ENCODE measurements at regions not wholly inside any gene's neighbourhood (a gene's known extent, or its start where the extent isn't known, plus 50 kb on each side); places are given as distances from the start of the nearest gene placed in this dataset.

DNA sequence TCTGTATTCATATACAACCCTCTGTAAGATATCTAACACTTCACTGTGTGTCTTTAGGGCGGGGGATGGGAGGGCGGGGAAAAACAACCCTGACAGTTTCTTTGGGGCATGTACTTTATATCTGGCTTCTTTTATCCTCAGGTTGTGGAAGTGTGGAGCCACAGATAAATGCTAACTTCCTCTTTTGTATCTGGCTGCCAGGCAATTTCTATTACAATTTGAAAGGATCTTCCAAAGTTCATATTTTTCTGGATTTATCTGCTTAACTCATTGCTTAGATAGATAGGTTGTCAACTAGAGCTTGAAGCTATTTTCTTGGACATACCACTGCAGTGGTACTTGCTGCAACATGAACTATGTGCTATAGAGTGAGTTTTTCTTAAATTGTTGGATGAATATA lies 393.0 kb downstream of the LMO7 start:
- Mint-ChIP-seq H3K27me3 (peaks cover 0 to 14% (median 10%) of the 10 kb centered on the region in 3 donors), H3K4me3 (no peak overlapping the region), H3K36me3 (no peaks in the 10 kb centered on the region), H3K9me3 (peaks cover 0 to 5% (median 2%) of the 10 kb centered on the region in 7 donors), H3K27ac (no peak overlapping the region), H3K4me1 (no peaks in the 10 kb centered on the region)
- ATAC-seq (ENCODE audit: low read depth in 2 of 2), result no peak
- no peak for DNase-seq

DNA sequence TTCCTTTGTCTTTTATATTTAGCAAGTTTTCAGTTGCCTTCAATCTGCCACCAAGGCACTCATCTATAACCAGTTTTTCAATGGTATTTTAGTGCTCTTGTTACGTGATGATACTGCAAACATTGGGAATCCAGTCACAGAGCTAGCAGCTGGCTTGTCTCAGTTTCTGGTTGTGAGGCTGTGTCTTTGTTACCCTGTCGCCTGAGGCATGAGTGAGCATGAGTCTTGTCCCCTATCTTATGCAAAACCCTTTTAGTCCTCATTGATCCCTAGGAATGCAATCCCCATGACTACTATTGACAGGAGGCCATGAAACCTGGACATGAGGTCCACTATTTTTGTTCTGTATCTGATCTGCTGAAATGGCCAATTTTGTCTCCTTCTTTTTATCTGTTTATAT lies 391.0 kb downstream of the LMO7 start:
- Mint-ChIP-seq H3K4me1 (no peaks in the 10 kb centered on the region), H3K27ac (no peak overlapping the region), H3K27me3 (peaks cover 0 to 19% (median 10%) of the 10 kb centered on the region in 3 donors), H3K4me3 (no peak overlapping the region), H3K9me3 (peaks cover 0 to 7% (median 3%) of the 10 kb centered on the region in 7 donors), H3K36me3 (no peaks in the 10 kb centered on the region)
- ATAC-seq (ENCODE audit: low read depth in 2 of 2), result no peak
- DNase-seq, result no peak

DNA sequence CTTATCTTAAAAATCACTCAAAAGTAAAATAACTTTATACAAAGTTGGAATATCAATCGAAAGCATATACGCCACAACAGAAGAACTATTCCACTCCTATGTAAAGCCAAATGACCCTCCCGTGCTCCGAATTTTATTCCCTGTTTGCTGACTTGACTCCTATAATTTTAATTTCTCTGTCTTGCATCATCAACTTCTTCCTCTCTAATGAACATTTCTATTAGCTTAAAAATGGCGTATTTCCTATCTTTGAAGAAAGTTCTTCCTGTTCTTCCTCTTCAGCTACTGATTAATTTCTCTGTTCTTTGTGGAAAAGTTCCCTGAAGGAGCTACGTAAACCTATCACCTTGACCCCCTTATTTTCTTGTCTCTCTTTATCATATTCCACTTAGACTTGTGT lies 389.3 kb downstream of the LMO7 start:
- ATAC-seq (ENCODE audit: low read depth in 2 of 2) (no peak), DNase-seq (no peak)
- H3K36me3 Mint-ChIP-seq, result no peaks in the 10 kb centered on the region
- H3K4me3 Mint-ChIP-seq, result no peak overlapping the region
- peaks cover 0 to 15% (median 10%) of the 10 kb centered on the region in 3 donors for H3K27me3 Mint-ChIP-seq
- peaks cover 0 to 7% (median 2%) of the 10 kb centered on the region in 7 donors for H3K9me3 Mint-ChIP-seq
- no peaks in the 10 kb centered on the region for H3K4me1 Mint-ChIP-seq
- no peak overlapping the region for H3K27ac Mint-ChIP-seq

DNA sequence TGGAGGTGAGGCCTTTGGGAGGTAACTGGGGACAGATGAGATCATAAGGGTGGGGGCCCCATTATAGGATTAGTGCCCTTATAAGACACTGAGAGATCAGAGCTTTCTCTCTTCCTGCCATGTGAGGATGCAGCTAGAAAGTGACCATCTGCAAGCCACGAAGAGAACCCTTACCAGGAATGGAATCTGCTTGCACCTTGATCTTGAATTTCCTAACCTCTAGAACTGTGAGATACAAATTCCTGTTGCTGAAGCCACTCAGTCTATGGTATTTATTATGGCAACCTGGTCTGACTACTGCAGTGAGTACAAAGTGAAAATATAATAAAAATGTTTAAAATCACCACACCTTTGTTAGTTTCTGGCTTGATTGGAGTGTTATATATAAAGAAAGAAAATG lies 388.0 kb downstream of the LMO7 start:
- Mint-ChIP-seq H3K27ac (no peak overlapping the region), H3K4me1 (no peaks in the 10 kb centered on the region), H3K27me3 (peaks cover 0 to 14% (median 10%) of the 10 kb centered on the region in 3 donors), H3K36me3 (no peaks in the 10 kb centered on the region), H3K9me3 (peaks cover 0 to 7% (median 2%) of the 10 kb centered on the region in 7 donors), H3K4me3 (no peak overlapping the region)
- no peak for DNase-seq
- ATAC-seq (ENCODE audit: low read depth in 2 of 2), result no peak

DNA sequence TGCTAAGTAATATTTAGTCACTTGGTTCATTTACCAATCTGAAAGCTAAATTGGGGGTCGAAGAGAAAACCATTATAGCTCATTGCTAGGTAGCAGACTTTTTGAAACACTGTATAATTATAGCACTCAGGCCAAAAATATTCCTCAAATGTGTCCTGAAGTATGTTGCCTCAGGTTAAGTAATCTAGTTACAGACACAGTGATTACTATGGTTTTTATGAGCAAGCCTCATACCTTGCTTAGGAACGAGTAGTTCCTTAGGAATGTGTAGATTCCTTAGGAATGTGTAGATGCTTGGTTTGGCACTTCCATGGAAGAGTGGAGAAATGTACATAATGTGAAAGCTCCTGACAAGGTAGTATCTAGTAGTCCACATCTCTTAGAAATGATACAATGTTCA lies 387.5 kb downstream of the LMO7 start:
- no peaks in the 10 kb centered on the region for H3K4me1 Mint-ChIP-seq
- DNase-seq, result no peak
- no peaks in the 10 kb centered on the region for H3K36me3 Mint-ChIP-seq
- H3K27me3 Mint-ChIP-seq, result peaks cover 0 to 14% (median 10%) of the 10 kb centered on the region in 3 donors
- ATAC-seq (ENCODE audit: low read depth in 2 of 2), result no peak
- peaks cover 0 to 7% (median 2%) of the 10 kb centered on the region in 7 donors for H3K9me3 Mint-ChIP-seq
- no peak overlapping the region for H3K4me3 Mint-ChIP-seq
- H3K27ac Mint-ChIP-seq, result no peak overlapping the region

DNA sequence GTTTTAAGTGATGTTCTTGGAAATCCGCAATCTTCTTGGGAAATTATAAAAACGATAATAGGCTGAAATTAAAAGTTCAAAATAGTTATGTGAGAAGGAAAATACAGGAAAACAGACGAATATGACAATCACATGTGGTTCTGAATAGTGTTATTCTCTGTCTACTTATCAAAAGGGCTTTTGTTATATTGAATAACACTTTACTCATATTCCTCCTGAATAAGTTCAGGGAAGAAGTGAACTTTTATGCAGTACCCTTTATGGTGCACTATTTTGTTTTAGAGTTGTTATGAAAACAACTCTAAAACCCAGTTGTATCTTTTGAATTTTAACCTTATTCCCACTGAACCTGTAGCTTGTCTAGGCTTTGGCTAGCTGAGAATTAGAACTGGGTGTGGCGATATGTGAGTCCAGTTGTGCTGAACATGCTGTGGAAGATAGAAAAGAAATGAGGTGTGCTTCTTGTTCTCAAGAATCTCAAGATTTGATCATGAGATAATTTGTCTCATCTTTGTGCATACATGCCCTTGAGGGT lies 384.4 kb downstream of the LMO7 start:
- no peak overlapping the region for H3K27ac Mint-ChIP-seq
- no peaks in the 10 kb centered on the region for H3K36me3 Mint-ChIP-seq
- H3K4me1 Mint-ChIP-seq, result no peaks in the 10 kb centered on the region
- no peak overlapping the region for H3K4me3 Mint-ChIP-seq
- DNase-seq, result no peak
- no peak for ATAC-seq (ENCODE audit: low read depth in 2 of 2)
- peaks cover 0 to 5% (median under 1%) of the 10 kb centered on the region in 7 donors for H3K9me3 Mint-ChIP-seq
- peaks cover 0 to 12% (median 0%) of the 10 kb centered on the region in 3 donors for H3K27me3 Mint-ChIP-seq

DNA sequence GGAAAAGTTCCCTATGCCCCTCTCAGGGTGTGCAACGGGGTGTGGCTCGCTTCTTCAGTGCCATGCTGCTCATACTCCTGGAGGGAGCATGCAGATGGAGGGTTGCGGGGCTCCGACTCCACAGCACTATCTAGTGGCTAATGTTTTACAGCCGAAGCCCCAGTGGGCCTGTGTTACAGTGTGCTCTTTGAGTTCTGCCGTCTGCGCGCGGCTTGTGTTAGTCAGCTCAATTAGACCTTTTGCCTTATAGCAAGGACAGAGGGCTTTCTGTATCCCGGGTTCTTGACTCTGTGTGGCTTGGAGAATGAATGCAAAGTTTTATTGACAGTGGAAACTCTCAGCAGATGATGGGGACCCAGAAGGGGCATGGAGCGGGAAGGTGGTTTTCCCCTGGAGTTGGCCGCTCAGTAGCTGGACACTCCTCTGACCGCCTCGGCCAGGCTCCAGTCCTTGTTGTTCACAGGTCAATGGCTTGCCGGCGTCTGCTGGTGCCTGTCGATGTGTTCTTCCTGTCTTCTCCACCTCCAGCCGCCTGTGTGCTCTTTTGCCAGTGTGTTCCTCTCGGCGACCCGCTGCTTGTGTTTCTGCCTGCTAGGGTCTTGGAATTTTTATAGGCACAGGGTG lies 383.4 kb downstream of the LMO7 start:
- H3K4me3 Mint-ChIP-seq, result no peak overlapping the region
- no peak for ATAC-seq (ENCODE audit: low read depth in 2 of 2)
- no peaks in the 10 kb centered on the region for H3K4me1 Mint-ChIP-seq
- H3K27me3 Mint-ChIP-seq, result peaks cover 0 to 8% (median 0%) of the 10 kb centered on the region in 3 donors
- DNase-seq, result no peak
- no peaks in the 10 kb centered on the region for H3K36me3 Mint-ChIP-seq
- no peak overlapping the region for H3K27ac Mint-ChIP-seq
- peaks cover 0 to 3% (median 0%) of the 10 kb centered on the region in 7 donors for H3K9me3 Mint-ChIP-seq

DNA sequence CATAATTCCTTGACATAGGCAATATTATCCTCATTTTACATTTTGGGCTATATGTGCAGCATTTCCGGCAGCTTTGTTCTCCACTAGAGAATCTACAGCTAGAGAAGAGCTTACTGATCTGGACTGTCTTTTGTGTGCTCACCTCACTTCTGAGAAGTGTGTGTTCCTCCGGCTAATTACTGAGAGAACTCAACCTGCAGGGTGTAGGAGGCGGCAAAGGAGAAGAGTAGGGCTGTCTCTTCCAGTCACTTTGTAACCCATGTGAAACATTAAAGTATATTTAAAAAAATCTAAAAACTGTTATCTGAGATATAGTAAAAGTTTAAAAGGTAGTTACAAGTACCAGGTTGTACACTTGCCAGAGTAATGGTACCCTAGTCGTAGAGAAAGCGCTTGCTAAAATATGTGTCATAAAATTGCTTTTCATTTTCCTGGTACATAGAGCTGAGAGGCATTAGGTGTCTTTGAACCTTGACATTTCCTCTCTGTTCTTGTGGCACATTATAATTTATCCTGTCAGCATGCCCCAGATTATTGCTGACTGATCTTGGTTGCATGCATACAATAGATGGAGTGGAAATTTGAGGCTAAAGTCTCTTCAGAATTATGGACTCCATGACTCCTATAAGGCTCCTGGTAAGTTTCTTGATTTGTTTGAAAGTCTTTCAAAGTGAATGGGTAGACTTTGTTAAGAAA lies 381.9 kb downstream of the LMO7 start:
- peaks cover 0 to 2% (median 0%) of the 10 kb centered on the region in 7 donors for H3K9me3 Mint-ChIP-seq
- H3K4me3 Mint-ChIP-seq, result no peak overlapping the region
- no peak for DNase-seq
- no peaks in the 10 kb centered on the region for H3K36me3 Mint-ChIP-seq
- H3K4me1 Mint-ChIP-seq, result no peaks in the 10 kb centered on the region
- no peak for ATAC-seq (ENCODE audit: low read depth in 2 of 2)
- H3K27me3 Mint-ChIP-seq, result peaks cover 0 to 3% (median 0%) of the 10 kb centered on the region in 3 donors
- no peak overlapping the region for H3K27ac Mint-ChIP-seq

DNA sequence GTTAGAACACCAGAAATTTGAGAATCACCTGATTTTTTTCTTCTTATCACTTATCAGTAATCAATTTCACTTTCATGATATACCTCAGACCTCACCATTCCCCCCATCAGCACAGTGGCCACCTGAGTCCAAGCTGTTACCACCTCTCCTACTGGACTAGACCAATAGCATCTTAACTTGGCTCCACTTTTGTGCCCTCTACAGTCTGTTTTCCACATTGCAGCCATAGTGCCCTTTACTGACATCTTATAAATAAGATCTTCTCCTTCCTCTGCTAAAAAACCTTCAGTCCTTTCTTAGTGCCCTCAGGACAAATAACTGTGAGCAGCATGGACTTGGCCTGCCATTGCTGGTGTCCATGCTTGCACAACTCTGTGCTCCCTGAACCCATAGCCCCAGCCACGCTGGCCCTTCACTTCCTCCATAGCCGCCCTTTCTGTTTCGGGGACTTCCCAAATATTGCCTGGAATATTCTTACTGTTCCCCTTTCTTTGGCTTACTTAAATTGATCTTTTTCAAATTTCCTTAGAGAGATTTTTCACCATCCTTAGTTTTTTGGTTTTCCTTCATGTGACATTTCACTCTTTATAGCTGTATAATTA lies 380.8 kb downstream of the LMO7 start:
- no peak for ATAC-seq (ENCODE audit: low read depth in 2 of 2)
- H3K27me3 Mint-ChIP-seq, result peaks cover 0 to 3% (median 0%) of the 10 kb centered on the region in 3 donors
- no peak for DNase-seq
- no peak overlapping the region for H3K27ac Mint-ChIP-seq
- peaks cover 0 to 2% (median 0%) of the 10 kb centered on the region in 7 donors for H3K9me3 Mint-ChIP-seq
- H3K4me3 Mint-ChIP-seq, result no peak overlapping the region
- H3K36me3 Mint-ChIP-seq, result no peaks in the 10 kb centered on the region
- no peaks in the 10 kb centered on the region for H3K4me1 Mint-ChIP-seq

DNA sequence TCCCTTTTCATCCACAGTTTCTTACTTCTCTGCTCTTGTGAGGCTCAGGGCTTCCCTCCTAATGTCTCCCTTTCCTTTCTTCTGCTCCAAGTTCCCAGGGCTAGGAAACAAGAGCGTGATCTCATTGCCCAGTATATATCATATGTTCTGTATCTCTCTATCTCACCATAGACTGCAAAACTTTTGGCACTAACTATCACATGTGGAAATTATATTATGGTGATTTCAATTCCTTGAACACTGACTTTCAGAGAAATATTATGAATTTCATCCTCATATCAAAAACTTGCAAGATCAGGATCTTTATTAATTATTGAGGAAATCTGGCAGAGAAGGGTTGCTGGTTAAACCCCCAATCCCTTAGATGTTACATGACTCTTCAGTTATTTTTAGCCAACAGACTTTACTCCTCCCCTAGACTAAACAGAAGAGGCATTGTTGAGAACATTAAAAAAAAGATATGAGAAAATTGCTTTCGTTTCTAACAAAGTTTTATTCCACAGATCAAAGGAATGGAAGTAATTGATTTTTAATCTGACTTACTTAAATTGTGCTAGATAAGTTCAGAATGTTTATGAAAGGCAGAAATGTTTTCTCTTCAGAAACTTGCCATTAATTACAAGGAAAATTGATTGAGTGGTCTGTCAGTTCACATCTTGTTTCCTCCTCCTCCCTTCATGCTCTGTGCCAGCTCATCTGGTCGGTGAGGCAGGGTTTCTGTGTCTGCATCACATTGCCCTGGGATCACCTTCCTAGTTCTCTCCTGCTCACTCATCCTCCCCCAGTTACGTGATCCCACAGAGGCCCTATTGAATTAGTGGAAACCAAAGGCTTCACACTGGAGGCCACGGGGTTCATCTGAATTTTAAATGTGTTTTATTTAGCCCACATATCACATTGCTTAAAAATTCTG lies 378.5 kb downstream of the LMO7 start:
- Mint-ChIP-seq H3K27ac (no peak overlapping the region), H3K9me3 (peaks cover 0 to 2% (median 0%) of the 10 kb centered on the region in 7 donors), H3K4me1 (no peaks in the 10 kb centered on the region), H3K27me3 (no peaks in the 10 kb centered on the region), H3K4me3 (no peak overlapping the region), H3K36me3 (no peaks in the 10 kb centered on the region)
- ATAC-seq (ENCODE audit: low read depth in 2 of 2), result no peak
- no peak for DNase-seq

DNA sequence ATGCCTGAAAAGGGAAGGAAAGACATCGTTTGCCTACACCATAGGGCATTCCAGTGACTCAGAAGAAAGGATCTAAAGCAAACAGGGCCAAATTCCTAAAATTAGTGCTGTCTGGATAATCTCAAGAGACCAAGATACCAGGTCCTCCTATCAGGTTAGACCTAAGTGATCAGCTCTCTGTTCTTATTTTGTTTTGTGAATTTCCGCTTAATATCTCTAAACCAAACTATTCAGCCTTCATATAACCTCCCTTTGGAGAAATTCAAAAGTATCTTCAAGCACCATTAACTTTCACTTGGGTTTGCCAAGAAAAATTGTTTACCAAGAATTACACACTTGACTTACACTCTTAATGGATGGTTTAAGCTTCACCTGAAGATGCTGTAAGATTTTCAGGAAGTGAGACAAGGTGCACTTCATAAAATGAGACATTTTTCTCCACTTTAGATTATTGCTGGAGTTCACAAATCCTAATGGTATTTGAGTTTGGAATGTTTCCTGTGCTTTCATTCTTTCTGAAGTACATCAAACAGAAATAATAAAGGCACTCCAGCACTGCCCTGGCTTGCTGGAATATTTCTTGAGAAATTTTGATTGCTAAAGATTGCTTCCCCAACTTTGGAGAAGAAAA lies 376.1 kb downstream of the LMO7 start:
- Mint-ChIP-seq H3K9me3 (peaks cover 0 to 2% (median 0%) of the 10 kb centered on the region in 7 donors), H3K36me3 (no peaks in the 10 kb centered on the region), H3K4me1 (no peaks in the 10 kb centered on the region), H3K27ac (no peak overlapping the region), H3K27me3 (no peaks in the 10 kb centered on the region), H3K4me3 (no peak overlapping the region)
- DNase-seq, result no peak
- no peak for ATAC-seq (ENCODE audit: low read depth in 2 of 2)

DNA sequence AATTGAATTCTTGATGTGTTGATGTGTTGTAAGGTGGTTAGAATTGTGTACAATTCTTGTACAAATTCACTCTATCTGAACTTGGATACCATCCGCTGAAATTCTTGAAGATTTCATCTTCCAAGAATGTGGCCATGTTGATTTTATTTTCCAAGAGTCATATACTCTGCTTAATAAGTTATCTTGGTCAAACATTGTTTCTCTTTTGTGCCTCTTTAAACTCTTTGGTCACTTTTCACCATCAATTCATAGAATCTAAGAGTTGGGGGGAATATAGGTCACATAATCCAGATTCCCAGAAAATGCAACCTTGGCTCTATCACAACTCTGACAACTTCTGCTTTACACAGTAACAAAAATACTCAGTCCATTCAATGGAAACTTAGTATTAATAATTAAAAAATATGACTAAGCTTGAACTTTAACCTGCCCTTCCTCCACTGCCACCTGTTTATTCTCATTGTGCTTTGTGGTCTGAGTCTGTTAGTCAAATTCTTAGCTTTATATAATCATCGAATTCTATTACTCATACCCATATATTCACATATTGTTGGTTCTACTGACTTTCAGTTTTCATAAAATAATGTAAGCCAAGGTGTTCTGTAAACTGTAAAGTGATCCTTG lies 373.2 kb downstream of the LMO7 start:
- peaks cover 0 to 2% (median 0%) of the 10 kb centered on the region in 7 donors for H3K9me3 Mint-ChIP-seq
- H3K27ac Mint-ChIP-seq, result no peak overlapping the region

More for the DNA sequence above, 373.2 kb downstream of the LMO7 start:
- Mint-ChIP-seq H3K4me3 (no peak overlapping the region), H3K4me1 (no peaks in the 10 kb centered on the region), H3K27me3 (no peaks in the 10 kb centered on the region), H3K36me3 (no peaks in the 10 kb centered on the region)
- DNase-seq, result no peak
- ATAC-seq (ENCODE audit: low read depth in 2 of 2), result no peak
